HCT116 (cell line): ENCODE measurements at regions not wholly inside any gene's neighbourhood (a gene's known extent, or its start where the extent isn't known, plus 50 kb on each side); places are given as distances from the start of the nearest gene placed in this dataset.

Experiments used
- ATAC-seq: fragments of 200-7000 bp; cut with Tn5 transposase; 2 replicates; pipeline ENCODE4 v1.9.1; 2020; ENCODE audit warnings: mild to moderate bottlenecking, moderate library complexity
- BruUV-seq: library from RNA; stranded (reverse); fragments of 400-500 nt; replicated peaks from 2 replicates; lab custom pipeline; 2021; lab: Mats Ljungman, UMichigan
- CTCF ChIA-PET: fragments of 300-600 bp; sonication (Branson Sonifier 250); formaldehyde crosslinking; loops from one replicate; lab custom pipeline; 2021; ENCODE audit warnings: antibody characterized with exemption; lab: Charles Lee
- POLR2A ChIA-PET: fragments of 300-600, 350-600 bp; sonication (Branson Sonifier 250); formaldehyde crosslinking; loops from one replicate; lab custom pipeline; 2021; ENCODE audit warnings: antibody characterized with exemption; lab: Charles Lee
- RAD21 ChIA-PET, 2 experiments: fragments of 300-600 bp; sonication (Branson Sonifier 250); formaldehyde crosslinking; loops; one replicate each; lab custom pipeline; 2023; ENCODE audit warnings: low total read pairs in 2 of 2; ENCODE audit not compliant: uncharacterized antibody in 2 of 2, unreplicated experiment in 2 of 2, low non-redundant PET in 1 of 2; lab: Charles Lee
- DNase-seq: peaks from one replicate; pipeline ENCODE4 v3.0.0-alpha.2; 2010; ENCODE audit warnings: low read depth, low spot score
- H2AFZ ChIP-seq: fragments of 200-600 bp; shearing (Covaris generic), sonication (generic); 2 replicates; pipeline ENCODE4 v1.6.1; 2017; ENCODE audit warnings: low read depth, mixed run types, mixed read lengths, antibody characterized with exemption, low read length; ENCODE audit not compliant: poor library complexity, severe bottlenecking
- H3K27ac ChIP-seq: 2 replicates; pipeline ENCODE4 v1.5.1; 2012; ENCODE audit warnings: low read depth, low read length
- H3K27me3 ChIP-seq: fragments of 200-600 bp; sonication (generic); 2 replicates; pipeline ENCODE4 v1.6.1; 2016; ENCODE audit warnings: mixed run types, low read length, mixed read lengths; ENCODE audit not compliant: insufficient read depth
- H3K36me3 ChIP-seq, 2 experiments: fragments of 200-500 bp in 1 of 2; fragments of 200-600 bp in 1 of 2; sonication (Bioruptor generic) in 1 of 2; sonication (generic) in 1 of 2; 2 replicates each; pipeline versions ENCODE4 v1.5.1 to v1.6.1; 2014 to 2016; ENCODE audit warnings: low read length in 2 of 2, inconsistent platforms in 1 of 2, mixed read lengths in 1 of 2, mixed run types in 1 of 2; ENCODE audit not compliant: insufficient read depth in 2 of 2, control insufficient read depth in 1 of 2
- H3K4me1 ChIP-seq, 2 experiments: fragments of 200-600 bp in 1 of 2; sonication (generic) in 1 of 2; 2 replicates each; pipeline versions ENCODE4 v1.5.1 to v1.6.1; 2012 to 2017; ENCODE audit warnings: low read length in 2 of 2, inconsistent platforms in 1 of 2, mild to moderate bottlenecking in 1 of 2, mixed read lengths in 1 of 2, mixed run types in 1 of 2, moderate library complexity in 1 of 2; ENCODE audit not compliant: insufficient read depth in 2 of 2, control insufficient read depth in 1 of 2
- H3K4me2 ChIP-seq: fragments of 200-600 bp; sonication (generic); 2 replicates; pipeline ENCODE4 v1.6.1; 2017; ENCODE audit warnings: mixed run types, low read length, mixed read lengths
- H3K4me3 ChIP-seq, 2 experiments: fragments of 200-600 bp in 1 of 2; sonication (generic) in 1 of 2; replicated peaks in 1 of 2; 2 replicates each; pipeline ENCODE4 v1.5.1; 2011 to 2016; ENCODE audit warnings: low read length in 2 of 2, control low read depth in 1 of 2, low read depth in 1 of 2, mild to moderate bottlenecking in 1 of 2, mixed read lengths in 1 of 2, mixed run types in 1 of 2
- H3K79me2 ChIP-seq: fragments of 200-600 bp; sonication (generic); 2 replicates; pipeline ENCODE4 v1.6.1; 2017; ENCODE audit warnings: mild to moderate bottlenecking, mixed run types, low read length, moderate library complexity, mixed read lengths; ENCODE audit not compliant: insufficient read depth
- H3K9ac ChIP-seq: fragments of 200-600 bp; sonication (generic); 2 replicates; pipeline ENCODE4 v1.6.1; 2016; ENCODE audit warnings: low read length, mixed read lengths
- H3K9me2 ChIP-seq: fragments of 200-600 bp; sonication (generic), shearing (Covaris generic); 2 replicates; pipeline ENCODE4 v1.6.1; 2017; ENCODE audit warnings: mixed run types, mild to moderate bottlenecking, moderate library complexity; ENCODE audit not compliant: insufficient read depth
- H3K9me3 ChIP-seq, 2 experiments: fragments of 200-500 bp in 1 of 2; fragments of 200-600 bp in 1 of 2; sonication (Bioruptor generic) in 1 of 2; sonication (generic) in 1 of 2; 2 replicates each; pipeline ENCODE4 v1.6.1; 2014 to 2017; ENCODE audit warnings: low read length in 2 of 2, mixed read lengths in 2 of 2, inconsistent platforms in 1 of 2, low read depth in 1 of 2, mild to moderate bottlenecking in 1 of 2, mixed run types in 1 of 2, moderate library complexity in 1 of 2; ENCODE audit not compliant: control insufficient read depth in 1 of 2, insufficient read depth in 1 of 2
- H4K20me1 ChIP-seq: fragments of 200-600 bp; sonication (generic), shearing (Covaris generic); 2 replicates; pipeline ENCODE4 v1.6.1; 2017; ENCODE audit warnings: mixed run types, mild to moderate bottlenecking, moderate library complexity; ENCODE audit not compliant: insufficient read depth
- CTCF ChIP-seq, 3 experiments: fragments of 200-600 bp in 1 of 3; sonication (generic) in 1 of 3; IDR thresholded peaks in 2 of 3; conservative IDR thresholded peaks in 1 of 3; 2 replicates each; pipeline ENCODE4 v1.5.1; 2012 to 2017; ENCODE audit warnings: low read depth in 2 of 3, low read length in 2 of 3, antibody characterized with exemption in 1 of 3, borderline replicate concordance in 1 of 3, control low read depth in 1 of 3, mild to moderate bottlenecking in 1 of 3, mixed read lengths in 1 of 3, mixed run types in 1 of 3, moderate library complexity in 1 of 3; ENCODE audit not compliant: insufficient read depth in 1 of 3
- EZH2 ChIP-seq: fragments of 200-600 bp; sonication (generic); IDR thresholded peaks from 2 replicates; pipeline ENCODE4 v1.6.1; 2017; ENCODE audit warnings: antibody characterized with exemption, mixed run types
- MAX ChIP-seq: IDR thresholded peaks from 2 replicates; pipeline ENCODE4 v1.6.1; 2012
- REST ChIP-seq: IDR thresholded peaks from 2 replicates; pipeline ENCODE4 v1.6.1; 2012; ENCODE audit warnings: low read depth
- TCF7L2 ChIP-seq: IDR thresholded peaks from 2 replicates; pipeline ENCODE4 v1.7.0; 2011; ENCODE audit warnings: borderline replicate concordance, inconsistent platforms; ENCODE audit not compliant: insufficient read depth, insufficient read length; ENCODE audit errors: extremely low read depth
- YY1 ChIP-seq: IDR thresholded peaks from 2 replicates; pipeline ENCODE4 v1.6.1; 2011; ENCODE audit warnings: low read length, low read depth, moderate library complexity, mild to moderate bottlenecking; ENCODE audit not compliant: insufficient replicate concordance; ENCODE audit errors: extremely low read depth
- ZFX ChIP-seq: fragments of 450-650 bp; IDR thresholded peaks from 2 replicates; pipeline ENCODE4 v1.6.1; 2017
- intact Hi-C: fragments of 100-400 bp; cut with micrococcal nuclease; formaldehyde crosslinking; loops from 2 replicates; pipeline ENCODE4 v1.10.0; 2022

GRCh38 chr1:212196355-212196754 lies 88.9 kb upstream of the PPP2R5A start:
- no peak for ATAC-seq
- H2AFZ ChIP-seq: no peak overlapping the region

More at GRCh38 chr1:212196355-212196754, 88.9 kb upstream of the PPP2R5A start:
- intact Hi-C loops: no loop called here
- no peak for TF ChIP-seq MAX
- no peak for TF ChIP-seq YY1
- no peak for TF ChIP-seq CTCF (IDR thresholded peaks at IDR 0.05 in 2 of 3, conservative IDR thresholded peaks at IDR 0.05 in 1 of 3; ENCODE audit: borderline replicate concordance in 1 of 3, insufficient read depth in 1 of 3, low read depth in 2 of 3, low read length in 2 of 3)
- no peak for TF ChIP-seq TCF7L2
- no peak for TF ChIP-seq REST
- TF ChIP-seq EZH2: no peak
- no peak for TF ChIP-seq ZFX
- H3K27ac ChIP-seq: no peak overlapping the region
- H3K27me3 ChIP-seq: no peaks in the 10 kb centered on the region
- H3K4me2 ChIP-seq: no peak overlapping the region
- H3K36me3 ChIP-seq: no peaks in the 10 kb centered on the region
- ChIA-PET RAD21 (no interaction called here), POLR2A (no interaction called here), CTCF (no interaction called here)
- BruUV-seq: no TSS peak
- no peak overlapping the region for H3K9ac ChIP-seq
- H3K4me1 ChIP-seq: no peaks in the 10 kb centered on the region
- H4K20me1 ChIP-seq: no peaks in the 10 kb centered on the region
- no peak for DNase-seq
- no peaks in the 10 kb centered on the region for H3K79me2 ChIP-seq
- H3K9me3 ChIP-seq: no peaks in the 10 kb centered on the region
- no peak overlapping the region for H3K4me3 ChIP-seq
- H3K9me2 ChIP-seq: no peaks in the 10 kb centered on the region
